ENCODE measurements at regions not wholly inside any gene's neighbourhood (a gene's known extent, or its start where the extent isn't known, plus 50 kb on each side); places are given as distances from the start of the nearest gene placed in this dataset.
"Not testable (repeated sequence)": the region's sequence is repeated elsewhere in the genome, so short reads cannot be mapped to it uniquely, and the experiment has no call there.

DNA sequence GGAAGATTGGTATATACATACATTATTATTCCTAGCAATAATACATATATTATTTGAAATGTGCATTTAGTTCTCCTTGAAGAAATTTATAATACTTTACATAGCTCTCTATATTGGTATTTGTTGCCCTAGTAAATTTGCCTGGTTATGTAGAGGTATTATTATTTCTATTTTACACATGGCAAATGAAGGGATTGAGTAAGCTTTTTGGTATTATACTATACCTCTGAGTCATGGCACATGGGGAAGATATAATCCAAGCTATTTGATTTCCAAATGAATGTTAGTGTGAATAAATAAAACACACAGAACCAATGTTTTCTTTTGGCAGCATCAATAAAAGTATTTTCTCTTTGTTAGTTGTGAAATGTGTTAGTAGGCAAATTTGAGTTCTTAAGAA is 409.6 kb upstream of the SLC35B3 start:
- DNase-seq (ENCODE audit: low read depth in 3 of 3) = no peak

DNA sequence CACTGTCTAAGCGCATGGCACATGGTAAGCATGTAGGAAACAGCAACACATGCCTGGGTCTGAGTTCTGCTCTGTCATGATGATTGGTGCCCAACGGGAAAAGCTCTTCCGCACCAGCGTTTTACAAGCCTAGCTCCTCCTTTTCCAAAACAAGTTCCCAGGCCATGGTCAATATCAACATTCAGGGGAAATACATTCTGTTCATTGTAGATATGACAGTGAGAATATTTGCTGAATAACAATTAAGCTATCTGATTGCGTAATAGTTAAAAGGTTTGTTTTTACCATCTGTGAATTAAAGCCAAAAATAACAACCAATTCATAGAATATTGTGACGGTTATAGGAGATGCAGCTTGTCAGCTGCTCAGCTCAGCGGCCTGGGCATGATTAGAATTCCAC is 404.3 kb upstream of the SLC35B3 start:
- DNase-seq (ENCODE audit: low read depth in 3 of 3) = no peak

DNA sequence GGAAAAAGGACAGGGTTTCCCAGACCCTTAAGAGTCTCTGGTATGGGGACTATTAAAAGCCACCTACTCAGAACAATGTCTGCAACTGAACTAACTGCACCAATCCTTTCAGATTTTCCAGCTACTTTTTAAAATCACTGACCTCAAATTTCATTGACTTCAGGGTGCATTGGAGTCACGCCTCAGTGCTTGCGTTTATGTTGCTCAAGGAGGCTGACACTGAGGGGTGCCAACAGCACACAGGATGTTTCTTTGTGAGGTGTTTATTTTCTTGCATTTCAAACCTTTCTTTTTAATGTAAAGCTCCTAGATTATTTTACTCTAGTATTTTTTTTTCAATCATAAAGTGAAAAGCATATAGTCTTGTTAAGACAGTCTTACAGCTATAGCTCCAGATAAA is 402.0 kb upstream of the SLC35B3 start:
- no peak for DNase-seq (ENCODE audit: low read depth in 3 of 3)

DNA sequence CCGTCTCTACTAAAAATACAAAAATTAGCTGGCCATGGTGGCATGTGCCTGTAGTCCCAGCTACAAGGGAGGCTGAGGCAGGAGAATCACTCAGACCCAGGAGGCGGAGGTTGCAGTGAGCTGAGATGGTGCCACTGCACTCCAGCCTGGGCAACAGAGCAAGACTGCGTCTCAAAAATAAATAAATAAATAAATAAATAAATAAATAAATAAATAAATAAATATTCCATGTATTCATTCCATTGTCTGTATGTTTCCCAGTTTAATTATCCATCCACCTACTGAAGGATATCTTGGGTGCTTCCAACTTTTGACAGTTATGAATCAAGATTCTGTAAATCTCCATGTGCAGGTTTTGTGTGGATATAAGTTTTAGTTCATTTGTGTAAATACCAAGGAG is 397.4 kb upstream of the SLC35B3 start:
- not testable (repeated sequence) for DNase-seq (ENCODE audit: low read depth in 3 of 3)

DNA sequence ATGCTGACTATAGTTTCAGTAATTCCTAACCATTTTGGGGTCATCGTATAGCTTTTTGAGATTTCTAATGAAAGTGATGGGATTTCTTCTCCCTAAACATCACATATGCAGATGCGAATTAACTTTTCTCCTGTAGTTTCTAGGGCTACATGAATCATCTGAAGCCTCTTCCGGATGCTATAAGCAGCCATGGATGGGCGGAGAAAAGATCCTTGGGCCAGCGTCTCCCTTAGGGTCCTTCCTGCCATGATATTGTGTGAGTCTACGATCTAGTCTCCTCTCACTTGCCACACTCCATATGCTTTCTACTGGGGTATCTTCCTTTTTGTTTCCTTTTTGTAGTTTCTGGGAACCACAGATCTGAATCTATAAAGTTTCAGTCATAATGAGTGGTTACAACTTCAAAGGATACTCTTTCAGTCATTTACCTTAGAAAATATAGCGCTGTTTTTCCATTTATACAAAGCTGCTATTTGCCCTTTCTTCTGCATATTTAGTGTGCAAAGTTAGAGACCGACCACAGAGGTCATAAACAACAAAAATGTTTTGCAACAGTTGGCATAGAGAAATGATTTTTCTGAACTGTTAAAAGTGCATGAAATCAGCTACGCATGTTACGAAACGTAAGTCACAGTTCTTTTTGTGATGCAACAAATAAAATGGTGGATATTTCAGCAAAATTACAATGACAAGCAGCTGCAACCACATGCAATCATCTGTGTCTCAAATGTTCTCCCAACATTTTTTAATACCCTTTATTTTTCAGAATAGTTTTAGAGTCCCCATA is 396.2 kb upstream of the SLC35B3 start:
- no peak for DNase-seq (ENCODE audit: low read depth in 3 of 3)

DNA sequence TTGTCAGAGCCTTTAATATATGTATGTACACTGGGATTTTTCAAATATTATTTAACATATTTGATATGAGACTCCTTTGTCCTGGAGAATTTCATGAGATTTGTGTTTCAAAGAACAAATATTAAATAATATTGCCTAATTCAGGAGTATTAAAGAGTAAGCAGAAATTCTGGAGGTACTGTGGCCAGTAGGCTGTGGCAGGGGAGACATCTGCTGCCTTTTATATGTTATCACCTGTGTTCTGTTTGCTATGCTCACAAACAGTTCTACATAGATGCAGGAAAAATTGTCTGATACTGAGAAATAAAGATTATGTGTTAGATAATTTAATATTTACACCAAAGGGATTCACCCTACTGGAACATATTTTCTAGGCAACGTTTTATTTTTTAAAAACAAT is 395.4 kb upstream of the SLC35B3 start:
- no peak for DNase-seq (ENCODE audit: low read depth in 3 of 3)

DNA sequence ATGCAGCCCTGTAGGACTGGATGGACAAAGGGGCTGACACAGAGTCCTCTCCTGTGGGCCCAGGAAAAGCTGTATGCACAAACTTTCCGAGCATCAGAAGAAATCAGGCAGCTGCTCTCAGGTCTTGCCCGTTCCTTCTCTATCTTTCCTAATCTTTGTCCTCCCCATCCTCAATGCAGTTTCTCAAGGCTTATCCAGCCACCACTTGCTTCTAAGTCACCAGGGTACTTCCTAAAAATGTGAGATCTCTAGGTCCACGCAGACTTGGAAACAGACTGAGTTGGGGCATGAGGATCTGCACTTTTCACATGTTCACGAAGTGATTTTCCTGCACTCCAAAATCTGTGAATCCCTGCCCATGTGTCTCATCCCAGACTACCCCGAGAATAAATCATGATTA is 394.5 kb upstream of the SLC35B3 start:
- DNase-seq (ENCODE audit: low read depth in 3 of 3) = no peak

DNA sequence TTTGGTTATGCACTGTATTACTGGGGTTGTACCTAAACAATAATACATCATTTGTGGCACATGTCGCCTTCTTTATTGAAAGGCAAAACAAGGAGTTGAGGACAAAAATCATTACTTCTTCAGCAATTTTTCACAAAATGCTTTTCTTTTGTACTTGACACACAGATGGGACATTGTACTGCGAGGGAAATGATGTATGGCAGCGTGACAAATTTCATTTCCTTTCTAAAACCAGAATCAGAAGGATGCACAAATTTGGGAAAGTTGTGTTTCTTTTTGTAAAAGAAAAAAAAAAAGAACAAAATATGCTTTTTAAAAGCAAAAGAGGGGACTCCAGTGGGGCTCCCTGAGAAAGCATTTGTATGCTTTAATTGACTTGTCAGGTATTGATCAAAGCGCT is 394.0 kb upstream of the SLC35B3 start:
- no peak for DNase-seq (ENCODE audit: low read depth in 3 of 3)

DNA sequence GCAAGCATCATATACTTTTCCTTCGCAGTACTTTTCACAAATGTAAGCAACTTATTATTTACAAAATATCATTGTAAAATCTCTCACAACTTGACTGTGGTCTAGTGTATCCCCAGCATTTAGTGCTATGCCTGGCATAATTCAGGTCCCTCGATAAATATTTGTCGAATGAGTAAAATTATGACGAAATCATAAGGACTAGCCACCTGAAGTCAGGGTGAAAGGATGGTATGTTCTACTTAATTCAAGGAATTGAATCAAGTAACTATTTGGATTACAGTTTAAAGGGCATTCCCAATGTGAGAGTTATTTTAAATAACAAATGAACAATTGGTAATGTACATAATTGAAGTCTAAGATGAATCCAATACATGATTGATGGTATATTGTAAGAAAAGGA is 393.0 kb upstream of the SLC35B3 start:
- no peak for DNase-seq (ENCODE audit: low read depth in 3 of 3)

DNA sequence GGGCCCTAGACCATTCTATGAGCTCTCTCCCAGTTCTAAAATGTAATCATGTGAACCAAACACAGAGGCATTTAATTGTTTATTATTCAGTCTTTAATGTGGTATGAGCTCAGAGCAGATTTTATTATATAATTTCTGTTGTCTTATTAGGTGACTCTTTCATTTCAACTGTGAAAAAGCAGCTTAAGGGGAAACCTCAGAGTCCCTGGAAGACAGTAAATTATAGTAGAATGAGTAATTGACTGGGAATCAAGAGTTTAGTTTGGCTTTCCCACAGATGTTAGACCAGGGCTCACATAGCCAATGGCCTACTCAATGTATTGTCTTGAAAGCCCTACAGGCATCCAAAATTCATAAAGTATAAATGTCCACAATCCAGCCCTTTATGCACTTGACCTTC is 390.4 kb upstream of the SLC35B3 start:
- no peak for DNase-seq (ENCODE audit: low read depth in 3 of 3)

DNA sequence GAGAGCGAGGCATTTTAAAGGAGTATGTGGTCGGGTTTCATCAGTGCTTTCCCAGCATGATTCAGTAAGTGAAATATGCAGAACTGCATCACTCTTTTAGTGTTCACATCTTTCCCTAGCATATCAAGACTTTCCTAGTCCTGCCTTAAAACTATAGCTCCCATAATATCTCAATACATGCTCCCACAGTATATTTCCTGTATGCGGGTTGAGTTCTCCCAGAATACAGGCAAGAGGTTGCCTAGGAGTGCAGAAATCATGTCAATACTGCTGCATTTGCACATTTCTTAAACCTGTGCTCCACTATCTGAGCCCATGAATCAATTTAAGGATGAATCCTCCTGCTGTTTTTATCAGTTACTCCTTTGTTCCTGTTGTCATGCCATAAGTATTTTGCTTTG is 386.6 kb upstream of the SLC35B3 start:
- DNase-seq (ENCODE audit: low read depth in 3 of 3) = no peak

DNA sequence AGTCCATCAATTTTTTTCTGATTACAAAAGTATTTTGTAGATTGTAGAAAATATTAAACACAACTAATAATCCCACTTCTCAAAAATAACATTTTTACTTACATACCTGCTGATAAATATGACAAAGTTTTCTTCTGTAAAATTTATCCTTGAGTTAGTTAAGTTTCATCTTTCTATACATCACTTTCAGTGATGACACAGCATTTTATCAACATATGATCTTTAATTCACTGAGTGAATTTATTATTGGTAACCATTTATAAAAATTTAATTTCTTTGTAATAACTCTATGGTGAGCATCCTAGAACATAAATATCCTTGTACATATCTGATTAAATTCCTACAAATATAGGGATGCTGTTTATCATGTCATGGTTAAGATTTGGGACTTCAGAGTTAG is 385.0 kb upstream of the SLC35B3 start:
- no peak for DNase-seq (ENCODE audit: low read depth in 3 of 3)

DNA sequence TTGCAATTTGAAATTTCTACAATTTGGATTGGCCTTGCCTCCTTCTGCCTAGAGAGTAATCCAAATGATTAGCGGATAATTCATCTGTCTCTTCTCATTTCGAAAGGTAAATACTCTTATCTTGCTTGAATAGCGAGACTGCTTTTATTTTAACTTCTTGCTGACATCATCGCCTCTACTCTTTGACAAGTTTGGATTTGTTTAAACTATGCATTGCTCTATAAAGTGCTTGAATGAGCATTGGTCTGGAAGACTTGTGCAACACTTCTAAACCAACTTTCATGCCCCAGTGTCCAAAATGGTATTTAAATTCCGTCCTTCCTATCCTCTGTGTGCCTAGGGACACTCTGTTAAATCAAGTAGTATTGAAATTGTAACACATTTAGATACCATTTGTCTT is 384.1 kb upstream of the SLC35B3 start:
- no peak for DNase-seq (ENCODE audit: low read depth in 3 of 3)

DNA sequence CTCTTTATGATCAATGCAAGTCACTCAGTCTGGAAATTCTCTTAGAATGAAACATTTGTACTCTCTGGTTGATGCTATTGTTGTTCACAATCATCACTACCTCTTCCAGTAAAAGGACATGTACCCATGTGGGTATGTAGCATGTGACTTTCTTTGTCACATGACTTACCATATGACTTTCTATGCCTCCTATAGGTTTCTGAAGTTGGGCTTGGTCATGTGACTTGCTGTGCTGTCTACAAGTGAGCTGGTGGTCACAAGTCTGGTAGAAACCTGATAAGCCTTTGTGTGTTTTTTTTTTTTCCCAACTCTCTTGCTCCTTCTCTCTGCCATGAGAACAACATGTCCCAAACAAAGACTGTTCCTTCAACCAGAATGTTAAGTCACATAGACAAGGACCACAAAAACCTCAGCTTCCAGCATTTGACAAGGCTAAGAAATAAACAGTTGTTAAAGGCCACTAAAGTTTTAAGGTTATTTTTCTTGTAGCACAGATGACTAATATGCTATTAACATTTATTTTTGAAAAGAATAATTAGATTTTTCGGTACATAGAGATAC is 379.2 kb upstream of the SLC35B3 start:
- DNase-seq (ENCODE audit: low read depth in 3 of 3) = no peak

DNA sequence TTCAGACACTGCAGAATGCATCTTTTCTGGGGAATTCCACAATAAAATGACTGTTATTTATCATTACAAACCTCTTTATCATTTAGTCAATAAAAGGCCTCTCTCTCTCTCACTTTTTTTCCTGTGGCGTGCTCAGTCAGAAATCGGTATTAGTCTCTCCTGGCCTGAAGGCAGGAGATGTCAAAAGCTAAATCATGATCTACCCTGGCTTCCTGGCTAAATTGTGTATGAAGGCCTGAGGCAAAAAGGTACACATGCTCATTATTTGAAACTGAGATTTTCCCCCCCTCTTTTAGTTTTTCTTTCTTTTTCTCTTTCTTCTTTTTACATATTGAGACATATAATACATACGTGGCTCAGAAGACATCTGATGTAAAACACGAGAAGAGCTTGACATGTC is 375.0 kb upstream of the SLC35B3 start:
- DNase-seq (ENCODE audit: low read depth in 3 of 3) = no peak

DNA sequence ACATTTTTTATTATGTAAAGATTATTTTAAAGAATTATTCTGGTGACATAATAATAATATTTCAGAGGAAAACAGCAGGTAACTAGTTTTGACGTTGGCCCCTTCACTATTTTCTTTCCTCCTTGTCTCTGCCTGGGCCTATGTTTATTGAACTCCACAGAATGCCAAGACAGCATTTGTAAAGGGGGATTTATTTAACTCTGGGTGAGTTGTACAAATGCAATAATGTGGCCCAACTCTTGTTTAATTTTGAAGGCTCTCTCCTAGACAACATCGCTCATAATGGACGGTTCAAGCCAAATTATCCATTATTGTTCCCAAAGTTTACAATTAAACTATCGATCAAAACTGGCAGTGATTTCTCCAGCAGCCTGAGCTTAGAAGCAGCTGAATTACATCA is 374.3 kb upstream of the SLC35B3 start:
- no peak for DNase-seq (ENCODE audit: low read depth in 3 of 3)

DNA sequence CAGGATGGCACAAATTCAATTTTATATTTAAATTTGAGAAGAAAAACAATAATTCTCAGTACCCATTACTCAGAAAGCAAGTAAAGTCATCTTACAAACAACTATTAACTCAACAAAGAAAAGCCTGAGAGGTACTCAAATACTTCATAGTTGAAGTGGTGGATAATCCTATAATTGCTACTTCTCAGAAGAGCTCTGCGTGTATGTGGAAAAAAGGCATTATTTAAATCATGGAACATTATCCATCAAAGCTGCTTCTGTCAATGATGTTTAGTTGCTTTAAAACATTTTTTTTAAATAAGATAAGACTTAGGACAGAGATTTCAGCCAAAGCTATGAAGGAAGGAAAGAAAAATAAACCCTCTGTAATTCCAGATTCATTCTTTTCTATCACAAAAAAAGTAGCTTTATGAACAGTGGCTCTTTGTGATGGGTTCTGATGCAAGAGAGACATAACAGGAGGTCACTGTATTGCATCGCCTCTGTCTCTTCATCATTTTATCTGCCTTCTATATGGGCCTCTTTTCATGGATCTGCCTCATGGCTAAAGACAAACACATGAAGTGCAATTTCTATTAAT is 367.9 kb upstream of the SLC35B3 start:
- no peak for DNase-seq (ENCODE audit: low read depth in 3 of 3)

DNA sequence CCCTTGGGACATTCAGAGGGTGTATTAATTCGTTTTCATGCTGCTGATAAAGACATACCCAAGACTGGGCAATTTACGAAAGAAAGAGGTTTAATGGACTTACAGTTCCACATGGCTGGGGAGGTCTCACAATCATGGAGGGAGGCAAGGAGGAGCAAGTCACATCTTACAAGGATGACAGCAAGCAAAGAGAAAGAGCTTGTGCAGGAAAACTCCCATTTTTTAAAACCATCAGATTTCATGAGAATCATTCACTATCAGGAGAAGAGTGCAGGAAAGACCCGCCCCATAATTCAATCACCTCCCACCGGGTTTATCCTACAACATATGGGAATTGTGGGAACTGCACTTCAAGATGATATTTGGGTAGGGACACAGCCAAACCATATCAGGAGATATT is 367.1 kb upstream of the SLC35B3 start:
- DNase-seq (ENCODE audit: low read depth in 3 of 3) = not testable (repeated sequence)

DNA sequence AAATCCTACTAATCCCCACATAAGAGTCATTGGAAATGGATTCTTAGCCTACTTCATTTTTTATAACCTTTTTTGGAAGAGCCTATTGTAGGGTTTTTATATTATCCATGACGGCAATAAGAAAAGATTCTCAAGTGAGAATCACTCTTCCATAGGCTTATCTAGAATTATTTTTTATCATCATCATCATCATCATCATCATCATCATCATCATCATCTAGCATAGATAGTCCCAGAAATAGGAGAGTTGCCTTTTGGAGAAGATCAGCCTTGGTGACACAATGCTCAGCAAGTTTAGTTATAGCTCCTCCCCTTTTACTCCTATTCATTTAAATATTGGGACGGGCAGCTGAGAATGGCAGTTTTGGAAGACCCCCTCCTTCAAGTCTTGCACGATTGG is 359.1 kb upstream of the SLC35B3 start:
- no peak for DNase-seq (ENCODE audit: low read depth in 3 of 3)

DNA sequence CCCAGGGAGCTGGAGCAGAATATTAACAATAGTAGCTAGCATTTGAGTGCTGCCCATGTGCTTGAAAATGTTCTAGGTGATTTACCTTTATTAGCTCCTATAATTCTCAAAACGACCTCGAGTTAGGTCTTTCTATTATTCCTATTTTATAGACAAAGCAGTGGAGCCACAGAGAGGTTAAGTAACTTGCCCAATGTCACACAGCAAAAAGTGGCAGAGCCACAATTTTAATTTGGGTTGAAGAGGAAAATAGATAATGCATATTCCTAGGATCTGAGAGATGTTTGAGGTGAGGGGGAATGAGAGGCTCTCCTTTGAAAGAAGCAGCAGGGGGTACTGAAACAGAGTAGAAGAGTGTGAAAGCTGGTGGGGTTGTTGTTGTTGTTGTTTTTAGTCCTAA is 354.5 kb upstream of the SLC35B3 start:
- DNase-seq (ENCODE audit: low read depth in 3 of 3) = no peak

DNA sequence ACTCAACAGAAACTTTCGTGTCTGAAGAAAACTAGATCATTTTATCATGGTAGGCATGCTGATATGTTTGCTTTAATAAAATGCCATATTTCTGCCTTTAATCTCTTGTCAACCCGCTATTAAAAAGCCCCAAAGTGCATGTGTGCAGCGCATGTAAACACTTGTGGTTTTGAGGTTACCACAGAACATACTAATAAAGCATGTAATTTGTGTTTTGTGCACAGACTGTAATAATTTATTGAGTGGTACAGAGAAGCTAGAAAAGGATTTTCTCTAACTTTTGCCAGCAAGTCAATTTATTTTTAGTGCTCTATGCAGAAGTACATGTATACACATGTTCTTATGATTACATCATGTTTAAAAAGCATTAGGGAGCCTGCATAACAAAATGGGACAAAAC is 349.9 kb upstream of the SLC35B3 start:
- DNase-seq (ENCODE audit: low read depth in 3 of 3) = no peak

DNA sequence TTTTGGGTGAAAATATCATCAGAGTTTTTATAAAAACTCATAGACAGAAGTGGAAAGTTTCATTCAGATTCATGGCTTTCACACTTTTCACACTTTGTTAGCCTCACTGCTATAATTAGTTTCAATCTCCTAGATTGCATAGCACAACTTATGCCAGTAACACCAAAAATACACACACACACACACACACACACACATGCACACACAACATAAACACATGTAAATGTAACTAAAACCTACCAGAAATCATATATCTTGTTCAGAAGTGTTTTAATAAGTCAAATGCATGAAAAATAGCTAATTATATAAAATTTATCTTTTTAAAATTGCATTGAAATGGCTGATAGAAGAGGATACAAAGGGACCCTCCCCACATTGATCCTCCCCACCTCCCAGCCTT is 347.8 kb upstream of the SLC35B3 start:
- no peak for DNase-seq (ENCODE audit: low read depth in 3 of 3)

DNA sequence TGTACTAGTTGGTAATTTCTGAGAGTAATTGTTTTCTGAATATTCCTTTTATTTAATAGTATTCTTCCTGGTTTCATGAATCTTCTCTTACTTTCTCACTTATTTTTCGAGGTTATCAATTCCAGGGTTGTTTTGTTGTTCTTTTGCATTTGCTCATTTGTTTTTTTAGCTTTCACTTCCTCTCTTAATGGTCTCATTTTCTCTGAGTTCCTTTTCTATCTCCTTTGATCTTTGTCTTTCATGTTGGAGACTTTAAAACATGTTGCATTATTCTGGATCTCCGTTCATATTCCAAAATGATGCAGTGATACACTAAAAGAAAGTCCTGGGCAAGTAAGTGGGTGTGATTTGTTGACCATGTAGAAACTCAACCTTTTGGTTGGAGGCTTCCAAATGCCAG is 345.3 kb upstream of the SLC35B3 start:
- DNase-seq (ENCODE audit: low read depth in 3 of 3) = no peak

DNA sequence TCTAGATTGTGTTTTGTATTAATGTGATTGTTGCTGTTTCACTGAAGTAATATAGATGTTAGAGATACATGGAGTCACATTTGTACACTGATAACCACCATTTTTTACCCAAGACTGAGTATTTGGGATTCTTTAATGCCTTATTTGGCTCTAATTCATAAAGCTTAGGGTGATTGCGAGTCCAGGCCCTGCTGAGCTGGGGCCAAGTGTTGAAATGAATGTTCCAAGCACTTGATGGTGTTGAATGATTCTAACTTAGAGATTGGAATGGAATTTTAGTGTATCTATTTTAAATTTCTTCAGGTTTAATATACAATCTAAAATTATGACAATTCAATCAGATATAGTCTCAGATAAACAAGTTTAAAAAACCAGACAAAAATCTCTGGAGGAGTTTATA is 329.4 kb upstream of the SLC35B3 start:
- no peak for DNase-seq (ENCODE audit: low read depth in 3 of 3)
